ENCODE measurements at regions not wholly inside any gene's neighbourhood (a gene's known extent, or its start where the extent isn't known, plus 50 kb on each side); places are given as distances from the start of the nearest gene placed in this dataset.

- H3K4me1 ChIP-seq (ENCODE audit: control insufficient read depth, insufficient read depth, low read length): no peaks in the 10 kb centered on the region
- Mint-ChIP-seq H3K4me1 (no peaks in the 10 kb centered on the region), H3K27ac (no peak overlapping the region), H3K27me3 (ENCODE audit: low read depth in 2 of 2) (peaks cover 9 to 49% of the 10 kb centered on the region in 2 donors), H3K4me3 (no peak overlapping the region), H3K9me3 (no peaks in the 10 kb centered on the region), H3K36me3 (no peaks in the 10 kb centered on the region)
- H3K4me3 ChIP-seq (ENCODE audit: low read length): no peak overlapping the region
- intact Hi-C loops (cut with micrococcal nuclease): no loop called here
- DNase-seq: no peak
- no peaks in the 10 kb centered on the region for H3K36me3 ChIP-seq (ENCODE audit: control insufficient read depth, insufficient read depth, low read length)
- no peak overlapping the region for H3K27ac ChIP-seq (ENCODE audit: low read length)
- 9% methylated on average over 4 of the region's 5 CpGs for WGBS (ENCODE audit: insufficient coverage)
- no peak for TF ChIP-seq CTCF (IDR thresholded peaks at IDR 0.05)
- no peaks in the 10 kb centered on the region for H3K9me3 ChIP-seq (ENCODE audit: control insufficient read depth, insufficient read depth, low read length)
- ATAC-seq: no peak
- H3K27me3 ChIP-seq (ENCODE audit: control insufficient read depth, insufficient read depth, low read length): no peaks in the 10 kb centered on the region
Measured at GRCh38 chrX:8864161-8864560, 63.0 kb upstream of the FAM9A start.

- 100% methylated on average over 1 of the region's 2 CpGs for WGBS (ENCODE audit: insufficient coverage)
- intact Hi-C loops (cut with micrococcal nuclease): no loop called here
- DNase-seq (no peak), ATAC-seq (no peak)
- H3K27ac Mint-ChIP-seq: no peak overlapping the region
- Histone ChIP-seq H3K4me3 (ENCODE audit: low read length) (no peak overlapping the region), H3K27me3 (ENCODE audit: control insufficient read depth, insufficient read depth, low read length) (no peaks in the 10 kb centered on the region), H3K4me1 (ENCODE audit: control insufficient read depth, insufficient read depth, low read length) (no peaks in the 10 kb centered on the region), H3K9me3 (ENCODE audit: control insufficient read depth, insufficient read depth, low read length) (no peaks in the 10 kb centered on the region), H3K27ac (ENCODE audit: low read length) (no peak overlapping the region), H3K36me3 (ENCODE audit: control insufficient read depth, insufficient read depth, low read length) (no peaks in the 10 kb centered on the region)
- H3K4me1 Mint-ChIP-seq: no peaks in the 10 kb centered on the region
- no peaks in the 10 kb centered on the region for H3K9me3 Mint-ChIP-seq
- H3K4me3 Mint-ChIP-seq: no peak overlapping the region
- H3K36me3 Mint-ChIP-seq: no peaks in the 10 kb centered on the region
- peaks cover 9 to 29% of the 10 kb centered on the region in 2 donors for H3K27me3 Mint-ChIP-seq (ENCODE audit: low read depth in 2 of 2)
- TF ChIP-seq CTCF (IDR thresholded peaks at IDR 0.05): no peak
Measured at GRCh38 chrX:8861908-8862307, 60.7 kb upstream of the FAM9A start.

GRCh38 chrX:8851231-8851886 is 50.2 kb upstream of the FAM9A start:
- Histone ChIP-seq H3K9me3 (ENCODE audit: control insufficient read depth, insufficient read depth, low read length) (no peaks in the 10 kb centered on the region), H3K27ac (ENCODE audit: low read length) (no peak overlapping the region), H3K4me1 (ENCODE audit: control insufficient read depth, insufficient read depth, low read length) (no peaks in the 10 kb centered on the region), H3K4me3 (ENCODE audit: low read length) (no peak overlapping the region), H3K36me3 (ENCODE audit: control insufficient read depth, insufficient read depth, low read length) (no peaks in the 10 kb centered on the region), H3K27me3 (ENCODE audit: control insufficient read depth, insufficient read depth, low read length) (no peaks in the 10 kb centered on the region)
- H3K27ac Mint-ChIP-seq: no peak overlapping the region
- H3K4me1 Mint-ChIP-seq: no peaks in the 10 kb centered on the region
- DNase-seq (no peak), ATAC-seq (no peak)
- no peak overlapping the region for H3K4me3 Mint-ChIP-seq
- H3K27me3 Mint-ChIP-seq (ENCODE audit: low read depth in 2 of 2): peaks cover 24 to 33% of the 10 kb centered on the region in 2 donors
- no peak for TF ChIP-seq CTCF (IDR thresholded peaks at IDR 0.05)
- H3K9me3 Mint-ChIP-seq: no peaks in the 10 kb centered on the region
- H3K36me3 Mint-ChIP-seq: no peaks in the 10 kb centered on the region
- WGBS (ENCODE audit: insufficient coverage): 85% methylated on average over 10 of the region's 11 CpGs
- intact Hi-C loops (cut with micrococcal nuclease): no loop called here

Data from natural killer cell (primary cell).